Spleen (tissue), 7 donors: ENCODE measurements at regions not wholly inside any gene's neighbourhood (a gene's known extent, or its start where the extent isn't known, plus 50 kb on each side); places are given as distances from the start of the nearest gene placed in this dataset.

Experiments used
- CTCF ChIP-seq, 11 experiments: fragments of 200-600 bp in 7 of 11; fragments of 450-650 bp in 4 of 11; sonication (generic) in 4 of 11; IDR thresholded peaks in 8 of 11; conservative IDR thresholded peaks in 3 of 11; 1 replicate in 7 of 11; 2 replicates in 4 of 11; pipeline versions ENCODE4 v1.4.0 to v1.8.0; 2016 to 2021; ENCODE audit warnings: antibody characterized with exemption in 11 of 11, inconsistent platforms in 4 of 11, mild to moderate bottlenecking in 1 of 11
- POLR2A ChIP-seq, 3 donors: fragments of 450-650 bp; IDR thresholded peaks; one replicate each; pipeline ENCODE4 v1.5.1; 2017; ENCODE audit warnings: antibody characterized with exemption in 3 of 3, mild to moderate bottlenecking in 1 of 3
- donor health status: DM: no; HTN: no; CAD: no; lungs with moderate emphysema.
- donor health status: DM: no; HTN: no; CAD: no.
- donor health status: DM: no; HTN: no; CAD: no.

- TF ChIP-seq CTCF (IDR thresholded peaks at IDR 0.05 in 8 of 11, conservative IDR thresholded peaks at IDR 0.05 in 3 of 11) (no peak), POLR2A (IDR thresholded peaks at IDR 0.05) (no peak)
Measured at GRCh38 chr12:46578190-46578982, 205.8 kb upstream of the SLC38A2 start.
